PC-9 (cell line): ENCODE measurements at regions not wholly inside any gene's neighbourhood (a gene's known extent, or its start where the extent isn't known, plus 50 kb on each side); places are given as distances from the start of the nearest gene placed in this dataset.

Source experiments
- BruUV-seq: library from RNA; stranded (reverse); fragments of 400-500 nt; replicated peaks from 2 replicates; lab custom pipeline; 2021; lab: Mats Ljungman, UMichigan
- CTCF ChIA-PET: fragments of 300-600 bp; sonication (Branson Sonifier 250); formaldehyde crosslinking; loops from one replicate; lab custom pipeline; 2022; ENCODE audit warnings: antibody characterized with exemption; lab: Charles Lee
- POLR2A ChIA-PET: fragments of 300-600 bp; sonication (Branson Sonifier 250); formaldehyde crosslinking; loops from one replicate; lab custom pipeline; 2022; ENCODE audit warnings: antibody characterized with exemption; ENCODE audit not compliant: unreplicated experiment; lab: Charles Lee
- DNase-seq, 2 experiments: peaks; one replicate each; pipeline versions ENCODE4 v3.0.0 to v3.0.0-alpha.2; 2015 to 2022; ENCODE audit warnings: mixed read lengths in 1 of 2
- H2AFZ ChIP-seq: fragments of 200-600 bp; sonication (generic); 2 replicates; pipeline ENCODE4 v1.8.1; 2017; ENCODE audit warnings: antibody characterized with exemption
- H3F3A ChIP-seq: fragments of 200-600 bp; sonication (generic); 2 replicates; pipeline ENCODE4 v1.8.1; 2017; ENCODE audit warnings: antibody characterized with exemption, mild to moderate bottlenecking, low read depth; ENCODE audit not compliant: insufficient read depth
- H3K27ac ChIP-seq: fragments of 200-600 bp; sonication (generic); 2 replicates; pipeline ENCODE4 v1.6.1; 2016; ENCODE audit warnings: mixed run types
- H3K27me3 ChIP-seq: fragments of 200-600 bp; sonication (generic); 2 replicates; pipeline ENCODE4 v1.6.1; 2016; ENCODE audit warnings: low read depth, mixed run types; ENCODE audit not compliant: insufficient read depth
- H3K36me3 ChIP-seq: fragments of 200-600 bp; sonication (generic); 2 replicates; pipeline ENCODE4 v1.6.1; 2016; ENCODE audit warnings: low read depth, mixed run types
- H3K4me1 ChIP-seq: fragments of 200-600 bp; sonication (generic); replicated peaks from 2 replicates; pipeline ENCODE4 v1.6.1; 2016; ENCODE audit warnings: mixed run types; ENCODE audit not compliant: insufficient read depth
- H3K4me2 ChIP-seq: fragments of 200-600 bp; sonication (generic); 2 replicates; pipeline ENCODE4 v1.6.1; 2017; ENCODE audit warnings: mixed run types
- H3K4me3 ChIP-seq: fragments of 200-600 bp; sonication (generic); 2 replicates; pipeline ENCODE4 v1.6.1; 2016; ENCODE audit warnings: mixed run types
- H3K79me2 ChIP-seq: fragments of 200-600 bp; sonication (generic); 2 replicates; pipeline ENCODE4 v1.6.1; 2017; ENCODE audit warnings: low read depth, mixed run types
- H3K9me2 ChIP-seq: fragments of 200-600 bp; sonication (generic); 2 replicates; pipeline ENCODE4 v1.8.1; 2017; ENCODE audit warnings: mild to moderate bottlenecking; ENCODE audit not compliant: insufficient read depth
- H3K9me3 ChIP-seq: fragments of 200-600 bp; sonication (generic); 2 replicates; pipeline ENCODE4 v1.8.1; 2016; ENCODE audit warnings: low read depth; ENCODE audit not compliant: insufficient read depth
- H4K20me1 ChIP-seq: fragments of 200-600 bp; sonication (generic); 2 replicates; pipeline ENCODE4 v1.8.1; 2017; ENCODE audit not compliant: insufficient read depth
- CTCF ChIP-seq: fragments of 200-600 bp; sonication (generic); conservative IDR thresholded peaks from 2 replicates; pipeline ENCODE4 v1.6.1; 2017; ENCODE audit warnings: mixed run types, antibody characterized with exemption, mild to moderate bottlenecking, moderate library complexity
- EZH2 ChIP-seq: fragments of 200-600 bp; sonication (generic); IDR thresholded peaks from 2 replicates; pipeline ENCODE4 v1.8.0; 2017; ENCODE audit warnings: antibody characterized with exemption, low read depth
- intact Hi-C: fragments of 100-400 bp; cut with micrococcal nuclease; formaldehyde crosslinking; loops from one replicate; pipeline ENCODE4 v1.10.0; 2022; ENCODE audit not compliant: unreplicated experiment

GRCh38 chr14:101207897-101208296 is 304.4 kb upstream of the RTL1 start:
- Histone ChIP-seq H3K36me3 (no peaks in the 10 kb centered on the region), H3K4me2 (no peak overlapping the region), H4K20me1 (no peaks in the 10 kb centered on the region), H3K4me1 (no peaks in the 10 kb centered on the region), H3K9me2 (no peaks in the 10 kb centered on the region), H3K4me3 (no peak overlapping the region), H2AFZ (no peak overlapping the region), H3K9me3 (no peaks in the 10 kb centered on the region), H3K27ac (no peak overlapping the region), H3K27me3 (no peaks in the 10 kb centered on the region), H3F3A (no peaks in the 10 kb centered on the region), H3K79me2 (no peaks in the 10 kb centered on the region)
- intact Hi-C loops: no loop called here
- DNase-seq: no peak
- POLR2A ChIA-PET: no interaction called here
- TF ChIP-seq CTCF: no peak
- TF ChIP-seq EZH2: no peak
- CTCF ChIA-PET: no interaction called here
- BruUV-seq: no TSS peak

GRCh38 chr14:101209594-101209993 is 306.1 kb upstream of the RTL1 start:
- no peaks in the 10 kb centered on the region for H3K4me1 ChIP-seq
- no peaks in the 10 kb centered on the region for H3K27me3 ChIP-seq
- no peak overlapping the region for H2AFZ ChIP-seq
- CTCF ChIA-PET: no interaction called here
- no peaks in the 10 kb centered on the region for H3K9me3 ChIP-seq
- no peaks in the 10 kb centered on the region for H3K36me3 ChIP-seq
- no TSS peak for BruUV-seq
- no peaks in the 10 kb centered on the region for H4K20me1 ChIP-seq
- intact Hi-C loops: no loop called here
- H3K4me2 ChIP-seq: no peak overlapping the region
- H3K27ac ChIP-seq: no peak overlapping the region
- no peak overlapping the region for H3K4me3 ChIP-seq
- no peaks in the 10 kb centered on the region for H3K79me2 ChIP-seq
- TF ChIP-seq CTCF (no peak), EZH2 (no peak)
- DNase-seq: no peak
- no peaks in the 10 kb centered on the region for H3K9me2 ChIP-seq
- no peaks in the 10 kb centered on the region for H3F3A ChIP-seq
- POLR2A ChIA-PET: no interaction called here

GRCh38 chr14:101215266-101215665 is 311.7 kb upstream of the RTL1 start:
- no peaks in the 10 kb centered on the region for H3K4me1 ChIP-seq
- intact Hi-C loops: no loop called here
- no peak overlapping the region for H3K27ac ChIP-seq
- no peak overlapping the region for H2AFZ ChIP-seq
- DNase-seq: no peak
- H3K9me3 ChIP-seq: no peaks in the 10 kb centered on the region
- CTCF ChIA-PET: no interaction called here
- BruUV-seq: no TSS peak
- TF ChIP-seq CTCF (no peak), EZH2 (no peak)
- H3F3A ChIP-seq: no peaks in the 10 kb centered on the region
- H3K36me3 ChIP-seq: no peaks in the 10 kb centered on the region
- no peaks in the 10 kb centered on the region for H3K27me3 ChIP-seq
- H3K4me3 ChIP-seq: no peak overlapping the region
- no peaks in the 10 kb centered on the region for H3K79me2 ChIP-seq
- no peaks in the 10 kb centered on the region for H3K9me2 ChIP-seq
- no peaks in the 10 kb centered on the region for H4K20me1 ChIP-seq
- H3K4me2 ChIP-seq: no peak overlapping the region
- POLR2A ChIA-PET: no interaction called here
